ENCODE measurements at regions not wholly inside any gene's neighbourhood (a gene's known extent, or its start where the extent isn't known, plus 50 kb on each side); places are given as distances from the start of the nearest gene placed in this dataset.
"Not testable (repeated sequence)": the region's sequence is repeated elsewhere in the genome, so short reads cannot be mapped to it uniquely, and the experiment has no call there.

DNA sequence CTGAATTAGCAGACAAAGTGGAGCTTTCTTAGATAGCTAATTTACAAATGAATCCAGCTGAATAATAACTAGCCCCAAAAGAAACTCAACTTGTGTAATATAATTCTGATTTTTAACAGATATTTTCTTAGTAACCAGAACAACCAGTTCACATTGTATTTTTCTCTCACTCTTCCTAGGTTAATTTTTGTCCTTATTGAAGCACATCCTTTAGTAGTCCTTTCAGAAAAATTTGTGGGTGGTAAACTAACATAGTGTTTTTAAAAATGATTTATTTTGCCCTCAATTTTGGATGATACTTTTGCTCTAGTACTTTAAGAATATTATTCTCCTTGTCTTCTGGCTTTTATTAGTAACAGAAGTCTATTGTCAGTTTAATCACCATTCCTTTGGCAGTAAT, 190.6 kb upstream of the SLC39A10 start:
- no peak for DNase-seq (ENCODE audit: low spot score)

- no peak for DNase-seq (ENCODE audit: low spot score)
Observed at GRCh38 chr2:195461010-195461409, 196.0 kb upstream of the SLC39A10 start.

DNA sequence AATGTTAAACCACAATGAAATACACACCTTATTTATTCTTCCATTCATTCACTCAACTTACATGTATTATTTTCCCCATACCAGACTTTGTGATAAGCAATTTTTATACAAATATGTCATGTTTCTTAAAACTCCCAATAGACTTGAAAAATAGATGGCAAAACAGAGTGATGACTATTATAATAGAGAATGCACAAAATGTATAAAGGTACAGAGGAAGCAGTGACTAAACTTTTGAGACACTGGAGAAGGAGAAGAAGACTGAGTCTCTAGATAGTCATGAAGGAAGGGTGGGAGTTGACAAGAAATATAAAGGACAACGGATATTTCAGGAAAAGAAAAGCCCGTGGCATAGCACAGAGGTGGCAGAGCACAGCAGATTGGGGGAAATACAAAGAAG, 198.1 kb upstream of the SLC39A10 start:
- DNase-seq (ENCODE audit: low spot score): no peak

GRCh38 chr2:195457873-195458272, 199.2 kb upstream of the SLC39A10 start:
- no peak for DNase-seq (ENCODE audit: low spot score)

DNA sequence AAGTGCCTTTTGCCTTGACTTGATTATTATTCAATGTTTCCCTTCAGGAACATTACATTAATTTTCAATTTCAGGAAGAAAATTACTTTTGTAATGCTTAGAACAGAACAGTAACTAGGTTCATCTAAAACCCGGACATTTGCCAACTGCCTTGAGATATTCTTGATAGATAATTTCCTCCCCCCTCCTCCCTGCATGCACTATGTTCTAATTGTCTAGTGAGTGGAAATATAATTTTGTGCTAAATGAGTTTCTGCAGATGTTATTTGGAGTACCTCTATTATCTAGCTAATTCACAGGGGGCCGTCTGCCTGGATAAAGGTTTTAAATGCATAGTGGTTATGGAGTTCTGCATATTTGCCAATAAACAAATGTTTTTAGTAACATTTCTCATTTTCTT, 200.3 kb upstream of the SLC39A10 start:
- DNase-seq (ENCODE audit: low spot score): no peak

- DNase-seq (ENCODE audit: low spot score): no peak
Observed at GRCh38 chr2:195451160-195451559, 205.9 kb upstream of the SLC39A10 start.

DNA sequence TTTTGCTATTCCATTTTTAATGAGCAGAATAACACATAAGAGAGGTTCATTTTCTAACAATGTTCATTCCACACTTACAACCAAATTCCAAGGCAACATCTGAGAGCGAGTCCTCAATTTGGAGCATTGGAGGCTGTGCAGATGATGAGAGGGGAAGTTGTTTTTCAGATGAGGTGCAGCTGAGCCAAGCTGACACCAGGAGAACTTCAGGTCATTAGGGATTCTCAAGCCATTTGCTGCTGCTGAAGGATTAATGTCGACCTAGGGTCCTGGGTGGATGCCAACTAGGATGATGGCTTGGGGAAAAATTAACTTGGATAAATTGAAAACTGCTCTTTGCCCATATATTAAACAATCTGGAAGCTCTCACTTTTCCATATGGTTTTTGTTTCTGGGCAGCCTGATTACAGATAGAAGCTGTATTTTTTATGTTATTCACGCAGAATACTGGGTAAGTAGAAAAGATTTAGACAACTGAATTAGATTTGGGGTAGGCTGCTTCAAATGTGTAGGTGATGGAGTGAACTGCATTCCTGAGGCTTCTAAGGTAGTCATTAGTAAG, 206.4 kb upstream of the SLC39A10 start:
- DNase-seq (ENCODE audit: low spot score): no peak

GRCh38 chr2:195447323-195447975, 209.6 kb upstream of the SLC39A10 start:
- DNase-seq (ENCODE audit: low spot score): no peak

DNA sequence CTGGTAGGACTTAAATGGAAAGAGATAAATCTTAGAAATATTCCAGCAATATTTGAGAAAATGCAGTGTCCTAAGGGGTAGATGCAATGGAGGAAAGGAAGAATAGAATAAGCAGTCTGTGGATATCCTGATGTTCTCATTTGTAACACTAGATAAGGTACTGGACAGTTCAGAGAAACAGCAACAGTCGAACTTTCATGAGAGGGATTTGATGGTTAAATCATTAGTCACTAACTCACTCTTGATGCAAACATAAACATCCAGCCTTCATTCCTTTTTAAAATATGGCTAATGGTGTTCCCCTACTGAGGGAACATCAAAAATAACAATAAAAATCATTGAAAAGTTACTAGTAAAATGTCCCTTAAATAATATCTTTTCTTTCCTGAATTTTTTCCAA, 211.4 kb upstream of the SLC39A10 start:
- no peak for DNase-seq (ENCODE audit: low spot score)

DNA sequence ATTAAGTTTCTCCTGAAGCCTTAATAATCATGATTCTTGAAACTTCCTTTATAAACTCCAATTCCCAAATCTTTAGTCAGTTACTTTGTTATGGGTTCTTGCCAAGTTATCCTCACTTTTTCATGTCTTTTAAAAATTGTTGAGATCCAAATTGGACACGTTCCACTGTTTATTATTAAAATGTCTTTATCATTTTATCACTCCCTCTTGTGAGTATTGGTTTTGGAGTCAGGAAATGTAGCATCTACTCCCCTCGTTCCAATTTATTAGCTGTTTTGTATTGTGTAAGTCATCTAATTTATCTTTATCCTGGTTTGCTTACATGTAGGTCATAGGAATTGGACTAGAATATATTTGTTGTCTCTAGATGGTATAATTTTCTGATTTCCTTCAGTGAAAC, 213.1 kb upstream of the SLC39A10 start:
- DNase-seq (ENCODE audit: low spot score): no peak

DNA sequence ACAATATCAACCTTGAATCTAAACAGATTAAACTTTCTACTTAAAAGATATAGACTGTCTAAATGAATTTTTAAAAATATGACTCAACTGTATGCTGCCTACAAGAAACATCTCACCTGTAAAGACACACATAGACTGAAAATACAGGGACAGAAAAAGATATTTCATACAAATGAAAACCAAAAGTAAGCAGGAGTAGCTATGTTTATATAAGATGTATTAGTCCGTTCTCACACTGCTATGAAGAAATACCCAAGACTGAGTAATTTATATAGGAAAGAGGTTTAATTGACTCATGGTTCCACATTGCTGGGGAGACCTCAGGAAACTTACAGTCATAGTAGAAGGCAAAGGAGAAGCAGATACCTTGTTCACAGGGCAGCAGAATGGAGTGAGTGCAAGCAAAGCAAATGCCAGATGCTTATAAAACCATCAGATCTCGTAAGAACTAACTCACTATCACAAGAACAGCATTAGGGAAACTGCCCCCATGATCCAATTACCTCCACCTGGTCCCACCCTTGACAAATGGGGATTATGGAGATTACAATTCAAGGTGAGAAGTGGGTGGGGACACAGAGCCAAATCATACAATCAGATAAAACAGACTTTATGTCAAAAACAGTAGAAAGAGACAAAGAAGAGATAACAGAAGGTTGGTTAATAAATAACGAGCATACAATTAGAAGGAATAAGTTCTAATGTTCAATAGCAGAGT, 214.4 kb upstream of the SLC39A10 start:
- no peak for DNase-seq (ENCODE audit: low spot score)

DNA sequence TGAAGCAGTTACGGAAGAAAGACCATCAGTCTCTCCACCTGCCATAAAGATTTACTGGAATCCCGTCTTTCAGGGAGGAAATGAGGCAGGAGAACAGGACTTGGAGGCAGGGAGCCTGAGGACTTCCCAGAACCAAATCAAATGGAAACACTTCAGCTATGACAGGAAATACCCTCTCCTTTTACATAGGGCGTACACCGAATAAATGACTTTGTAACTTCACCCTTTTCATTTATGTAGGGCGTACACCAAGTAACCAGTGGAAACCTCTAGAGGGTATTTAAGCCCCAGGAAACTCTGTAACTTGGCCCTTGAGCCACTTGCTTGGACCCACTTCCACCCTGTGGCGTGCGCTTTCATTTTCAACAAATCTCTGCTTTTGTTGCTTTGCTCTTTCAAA, 218.3 kb upstream of the SLC39A10 start:
- DNase-seq (ENCODE audit: low spot score): no peak

DNA sequence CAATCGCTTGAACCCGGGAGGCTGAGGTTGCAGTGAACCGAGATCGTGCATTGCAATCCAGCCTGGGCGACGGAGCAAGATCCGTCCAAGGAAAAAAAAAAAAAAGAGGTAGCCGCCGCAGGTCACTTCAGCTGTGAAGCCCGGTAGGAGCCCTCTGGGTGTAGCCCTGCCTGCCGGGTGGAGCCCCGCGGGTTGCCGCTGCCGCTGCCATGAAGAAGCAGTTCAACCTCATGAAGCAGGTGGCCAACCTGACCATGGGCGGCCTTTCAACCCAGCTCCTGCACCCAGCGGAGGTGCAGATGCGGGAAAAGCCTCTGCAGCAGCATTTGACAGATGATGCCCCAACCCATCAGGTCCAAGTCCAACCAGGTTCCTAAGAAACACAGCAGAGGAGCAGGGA, 219.5 kb upstream of the SLC39A10 start:
- no peak for DNase-seq (ENCODE audit: low spot score)

DNA sequence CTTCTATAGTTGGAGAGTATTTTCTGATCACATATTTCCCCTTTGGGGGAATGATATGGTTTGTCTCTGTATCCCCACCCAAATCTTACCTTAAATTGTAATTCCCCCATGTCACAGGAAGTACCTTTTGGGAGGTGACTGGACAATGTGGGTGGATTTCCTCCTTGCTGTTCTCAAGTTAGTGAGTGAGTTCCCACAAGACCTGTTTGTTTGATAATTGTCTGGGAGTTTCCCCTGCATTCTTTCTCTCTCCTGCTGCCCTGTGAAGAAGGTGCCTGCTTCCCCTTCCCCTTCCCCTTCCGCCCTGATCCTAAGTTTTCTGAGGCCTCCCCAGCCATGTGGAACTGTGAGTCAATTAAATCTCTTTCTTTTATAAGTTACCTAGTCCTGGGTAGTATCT, 222.7 kb upstream of the SLC39A10 start:
- no peak for DNase-seq (ENCODE audit: low spot score)

GRCh38 chr2:195433729-195434128, 223.3 kb upstream of the SLC39A10 start:
- not testable (repeated sequence) for DNase-seq (ENCODE audit: low spot score)

GRCh38 chr2:195428673-195429072, 228.4 kb upstream of the SLC39A10 start:
- DNase-seq (ENCODE audit: low spot score): no peak

DNA sequence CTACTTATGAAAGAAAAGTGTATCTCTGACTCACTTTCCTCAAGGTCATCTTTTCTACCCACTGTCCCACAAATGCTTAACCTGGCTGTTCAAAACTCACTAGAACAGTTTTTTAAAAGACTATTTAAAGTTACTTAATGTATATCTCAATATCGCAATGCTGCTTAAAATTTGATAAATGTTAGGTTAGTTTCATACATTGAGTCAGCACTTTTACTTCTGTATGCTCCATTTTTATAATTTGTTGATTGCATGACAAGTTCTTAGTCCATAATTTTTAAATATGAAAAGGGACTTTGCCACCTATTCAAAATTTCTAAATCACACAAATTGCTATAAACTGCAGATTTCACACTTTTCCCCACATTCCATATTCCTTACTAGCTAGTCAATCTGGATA, 231.7 kb upstream of the SLC39A10 start:
- DNase-seq (ENCODE audit: low spot score): no peak

- no peak for DNase-seq (ENCODE audit: low spot score)
Observed at GRCh38 chr2:195419033-195419432, 238.0 kb upstream of the SLC39A10 start.

- DNase-seq (ENCODE audit: low spot score): no peak
Observed at GRCh38 chr2:195414537-195415100, 242.4 kb upstream of the SLC39A10 start.

DNA sequence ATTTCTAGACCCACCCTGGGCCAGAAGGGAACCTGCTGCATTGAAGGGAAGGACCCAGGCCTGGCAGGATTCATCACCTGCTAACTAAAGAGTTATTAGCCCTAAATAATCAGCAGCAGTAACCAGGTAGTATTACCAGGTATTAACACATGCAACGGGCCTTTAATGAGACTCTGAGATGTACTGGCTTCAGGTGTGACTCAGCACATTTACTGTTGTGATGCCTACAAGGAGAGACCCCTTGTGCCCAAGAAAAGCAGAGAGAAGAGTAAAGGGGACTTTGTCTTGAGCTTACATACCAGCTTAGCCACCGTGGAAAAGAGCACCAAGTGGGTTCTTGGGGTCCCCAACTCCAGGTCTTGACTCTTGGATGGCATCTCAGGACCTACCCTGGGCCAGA, 243.1 kb upstream of the SLC39A10 start:
- no peak for DNase-seq (ENCODE audit: low spot score)

DNA sequence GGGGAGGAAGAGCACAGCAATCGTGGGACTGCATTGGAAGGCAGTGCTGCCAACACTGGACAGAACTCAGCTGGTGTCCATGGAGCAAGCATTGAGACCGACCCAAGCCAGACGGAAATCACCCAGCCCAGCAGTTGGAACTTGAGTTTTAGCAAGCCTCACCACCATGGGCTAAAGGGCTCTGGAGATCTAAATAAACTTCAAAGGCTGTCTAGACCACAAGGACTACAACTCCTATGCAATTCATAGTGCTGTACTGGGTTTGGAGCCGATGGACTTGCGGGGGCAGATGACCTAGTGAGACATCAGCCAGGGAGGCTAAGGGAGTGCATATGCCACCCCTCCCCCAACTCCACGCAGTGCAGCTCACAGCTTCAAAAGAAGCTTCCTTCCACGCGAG, 243.6 kb upstream of the SLC39A10 start:
- no peak for DNase-seq (ENCODE audit: low spot score)

- no peak for DNase-seq (ENCODE audit: low spot score)
Observed at GRCh38 chr2:195411219-195411687, 245.8 kb upstream of the SLC39A10 start.

All from umbilical cord (tissue), 1 donor.